DMS 273 (cell line): ENCODE measurements at regions not wholly inside any gene's neighbourhood (a gene's known extent, or its start where the extent isn't known, plus 50 kb on each side); places are given as distances from the start of the nearest gene placed in this dataset.
A peak's percentile ranks its signal among the peaks of the same experiment; 100 is the strongest.
"Not testable (repeated sequence)": the region's sequence is repeated elsewhere in the genome, so short reads cannot be mapped to it uniquely, and the experiment has no call there.

ENCODE experiments used
- DNase-seq: peaks from one replicate; lab custom pipeline; 2025; ENCODE audit not compliant: unreplicated experiment; lab: John Stamatoyannopoulos, UW

GRCh38 chr2:163122257-163122656 is 283.7 kb upstream of the KCNH7 start:
- DNase-seq: no peak

DNA sequence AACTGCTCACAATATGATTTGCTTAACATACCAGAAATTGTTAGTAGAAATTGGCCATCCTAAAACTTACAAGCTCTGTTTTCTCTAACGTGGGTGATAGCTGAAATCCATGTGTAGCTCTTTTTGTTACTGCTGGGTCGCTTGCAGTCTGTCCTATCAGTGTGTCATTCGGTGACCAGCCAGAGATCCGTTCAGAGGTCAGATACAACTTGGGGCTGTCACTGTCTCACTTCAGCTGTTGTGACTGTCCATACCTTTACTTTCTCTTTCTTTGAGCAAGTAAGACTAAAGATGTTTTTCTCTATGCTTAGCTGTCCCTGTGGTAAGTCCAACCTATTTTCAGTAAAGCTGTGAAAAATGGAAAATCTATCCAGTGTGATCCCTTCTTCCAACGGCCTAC is 282.9 kb upstream of the KCNH7 start:
- no peak for DNase-seq

GRCh38 chr2:163119966-163120365 is 281.4 kb upstream of the KCNH7 start:
- no peak for DNase-seq

DNA sequence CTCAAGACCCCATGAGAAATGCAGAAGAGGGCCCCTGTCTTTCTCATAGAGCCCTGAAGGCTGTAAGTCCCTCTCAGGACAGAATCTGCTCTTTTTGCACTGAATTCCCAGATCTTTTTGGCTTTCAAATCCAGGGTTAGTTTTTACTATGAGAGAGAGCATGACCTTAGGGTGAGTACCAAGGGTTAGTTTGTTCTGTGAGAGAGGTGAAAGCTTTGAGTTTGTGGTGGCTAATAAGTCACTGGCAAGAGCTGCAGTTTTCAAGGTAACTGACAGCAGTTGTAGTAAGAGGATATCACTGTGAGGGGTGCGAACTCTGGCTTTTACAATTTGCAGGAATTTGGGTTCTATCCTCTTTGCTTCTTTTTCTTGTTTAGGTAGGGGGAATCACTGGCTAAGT is 248.4 kb upstream of the KCNH7 start:
- no peak for DNase-seq

DNA sequence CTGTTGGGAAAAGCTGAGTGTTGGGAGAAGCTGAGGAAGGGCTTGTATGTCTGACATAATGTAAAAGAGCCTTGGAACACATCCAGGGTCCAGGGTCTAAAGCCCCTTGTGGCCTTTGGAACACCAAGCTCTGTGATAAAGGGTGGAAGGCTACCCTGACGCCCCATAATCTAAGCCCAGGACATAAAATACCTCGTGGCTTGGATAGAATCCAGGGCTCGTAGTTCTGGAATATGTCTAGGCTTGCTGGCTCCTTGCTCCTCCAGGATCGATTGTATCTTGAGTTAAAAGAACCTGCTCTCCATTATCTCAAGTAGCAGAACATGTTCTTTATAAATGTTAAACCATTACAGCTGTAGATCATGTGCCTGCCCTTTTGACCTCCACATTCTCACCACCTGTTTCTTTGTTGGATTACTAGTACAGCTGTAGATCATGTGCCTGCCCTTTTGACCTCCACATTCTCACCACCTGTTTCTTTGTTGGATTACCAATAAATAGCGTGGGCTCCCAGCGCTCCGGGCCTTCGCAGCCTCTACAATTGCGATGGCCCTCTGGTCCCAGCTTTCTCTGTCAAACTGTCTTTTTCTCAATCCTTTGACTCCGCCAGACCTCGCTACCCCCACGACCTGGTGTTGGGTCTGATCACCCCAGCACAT is 246.9 kb upstream of the KCNH7 start:
- peak; percentile 7 for DNase-seq

GRCh38 chr2:163081754-163082153 is 243.2 kb upstream of the KCNH7 start:
- DNase-seq: no peak

DNA sequence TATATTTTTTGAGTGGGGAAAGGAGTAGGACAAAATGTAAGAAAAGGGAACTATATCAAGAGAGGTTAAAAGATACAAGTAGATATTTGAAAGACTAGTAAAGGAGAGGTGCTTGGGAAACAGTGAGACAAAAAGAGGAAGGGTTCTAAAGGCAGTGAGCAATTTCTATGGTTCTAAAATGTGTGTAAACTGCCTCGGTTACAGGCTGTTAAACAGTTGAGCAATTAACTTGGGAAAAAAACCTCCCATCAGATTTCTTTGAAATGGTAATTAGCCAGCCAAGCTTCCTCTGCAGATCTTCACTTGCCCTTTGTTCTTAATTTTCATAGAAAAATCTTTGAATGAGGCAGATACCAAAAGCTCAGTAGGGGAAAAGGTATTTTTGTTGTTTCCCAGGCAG is 238.7 kb upstream of the KCNH7 start:
- DNase-seq: no peak

GRCh38 chr2:163066085-163066484 is 227.5 kb upstream of the KCNH7 start:
- no peak for DNase-seq

DNA sequence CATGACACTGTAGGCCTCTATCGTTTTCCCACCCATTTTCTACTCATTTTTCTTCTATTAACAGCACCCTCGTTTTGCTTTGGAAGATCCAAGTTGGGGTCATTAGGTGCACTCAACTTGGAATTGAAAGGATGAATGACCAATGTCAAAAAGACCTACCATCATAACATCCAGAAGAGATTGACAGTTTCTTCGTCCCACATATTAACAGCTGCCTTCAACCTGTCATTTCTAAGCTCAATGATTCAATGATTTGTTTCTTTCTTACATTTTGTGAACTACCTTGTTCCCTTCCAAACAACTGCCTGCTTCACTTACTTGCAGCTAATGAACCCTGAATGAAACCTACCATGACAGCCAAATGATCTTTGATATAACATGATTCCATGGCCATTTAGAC is 224.0 kb upstream of the KCNH7 start:
- DNase-seq: no peak

- DNase-seq: no peak
Observed at GRCh38 chr2:163046615-163047014, 208.0 kb upstream of the KCNH7 start.

- DNase-seq: no peak
Observed at GRCh38 chr2:163045830-163046229, 207.3 kb upstream of the KCNH7 start.

DNA sequence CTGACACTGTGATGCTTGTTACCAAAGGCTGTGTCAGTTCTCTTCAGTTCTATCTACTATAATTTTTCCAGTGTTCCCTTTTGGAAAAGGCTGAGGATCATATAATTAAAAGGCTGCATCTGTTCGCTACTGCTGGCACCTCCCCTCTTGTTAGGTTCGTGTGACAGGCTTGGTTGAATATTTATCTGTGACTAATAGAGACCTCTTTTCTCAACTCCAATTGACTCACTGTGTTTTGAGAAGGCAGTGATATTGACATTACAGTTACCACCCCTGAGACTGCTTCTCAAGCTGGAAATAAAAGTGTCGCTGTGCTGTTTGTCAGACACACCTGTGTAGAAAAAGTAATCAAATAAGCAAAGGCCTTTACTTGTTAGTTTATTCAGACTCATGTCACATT is 205.5 kb upstream of the KCNH7 start:
- DNase-seq: no peak

DNA sequence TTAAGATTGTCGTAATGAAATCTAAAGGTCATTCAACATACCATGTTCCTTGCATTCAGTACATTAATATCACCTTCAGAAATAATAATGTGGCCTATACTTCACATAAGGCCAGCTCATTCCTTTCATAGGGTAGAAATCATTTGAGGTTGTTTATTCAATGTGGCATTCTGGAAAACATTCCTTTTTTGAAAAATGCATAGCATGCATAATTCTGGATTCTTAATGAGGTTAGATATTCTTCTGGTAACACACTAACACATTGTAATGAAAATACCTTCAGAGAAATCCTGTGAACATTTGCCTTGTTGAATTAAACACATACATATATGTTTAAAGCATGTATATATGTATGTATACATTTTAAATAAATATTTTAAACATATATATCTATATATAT is 204.6 kb upstream of the KCNH7 start:
- no peak for DNase-seq

DNA sequence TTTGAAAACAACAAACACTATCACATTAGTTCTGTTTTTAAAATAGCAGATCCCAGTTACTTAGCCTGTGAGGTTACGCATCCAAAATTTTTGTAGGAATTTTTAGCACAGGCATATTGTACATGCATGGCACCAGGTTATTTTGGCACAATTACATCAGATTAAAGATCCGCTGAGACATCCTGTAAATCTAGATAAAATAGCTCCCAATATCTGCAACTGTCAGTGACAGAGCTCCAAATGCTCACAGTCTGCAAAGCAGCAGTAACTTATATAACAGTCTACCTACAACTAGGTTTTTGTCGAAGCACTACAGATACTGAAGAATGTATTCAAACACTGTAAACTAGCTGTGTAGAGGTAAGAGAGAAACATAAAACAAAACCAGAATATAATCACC is 200.7 kb upstream of the KCNH7 start:
- no peak for DNase-seq

- no peak for DNase-seq
Observed at GRCh38 chr2:163028807-163029206, 190.2 kb upstream of the KCNH7 start.

DNA sequence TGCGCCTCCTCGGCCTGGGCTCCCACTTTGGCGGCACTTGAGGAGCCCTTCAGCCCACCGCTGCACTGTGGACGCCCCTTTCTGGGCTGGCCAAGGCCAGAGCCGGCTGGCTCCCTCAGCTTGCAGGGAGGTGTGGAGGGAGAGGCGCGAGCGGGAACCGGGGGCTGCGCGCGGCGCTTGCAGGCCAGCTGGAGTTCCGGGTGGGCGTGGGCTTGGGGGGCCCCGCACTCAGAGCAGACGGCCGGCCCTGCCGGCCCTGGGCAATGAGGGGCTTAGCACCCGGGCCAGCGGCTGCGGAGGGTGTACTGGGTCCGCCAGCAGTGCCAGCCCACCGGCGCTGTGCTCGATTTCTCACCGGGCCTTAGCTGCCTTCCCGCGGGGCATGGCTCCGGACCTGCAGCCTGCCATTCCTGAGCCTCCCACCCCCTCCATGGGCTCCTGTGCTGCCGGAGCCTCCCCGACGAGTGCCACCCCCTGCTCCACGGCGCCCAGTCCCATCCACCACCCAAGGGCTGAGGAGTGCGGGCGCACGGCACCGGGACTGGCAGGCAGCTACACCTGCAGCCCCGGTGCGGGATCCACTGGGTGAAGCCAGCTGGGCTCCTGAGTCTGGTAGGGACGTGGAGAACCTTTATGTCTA is 187.7 kb upstream of the KCNH7 start:
- not testable (repeated sequence) for DNase-seq

GRCh38 chr2:163016882-163017281 is 178.3 kb upstream of the KCNH7 start:
- DNase-seq: not testable (repeated sequence)

- DNase-seq: no peak
Observed at GRCh38 chr2:163011000-163011399, 172.4 kb upstream of the KCNH7 start.

DNA sequence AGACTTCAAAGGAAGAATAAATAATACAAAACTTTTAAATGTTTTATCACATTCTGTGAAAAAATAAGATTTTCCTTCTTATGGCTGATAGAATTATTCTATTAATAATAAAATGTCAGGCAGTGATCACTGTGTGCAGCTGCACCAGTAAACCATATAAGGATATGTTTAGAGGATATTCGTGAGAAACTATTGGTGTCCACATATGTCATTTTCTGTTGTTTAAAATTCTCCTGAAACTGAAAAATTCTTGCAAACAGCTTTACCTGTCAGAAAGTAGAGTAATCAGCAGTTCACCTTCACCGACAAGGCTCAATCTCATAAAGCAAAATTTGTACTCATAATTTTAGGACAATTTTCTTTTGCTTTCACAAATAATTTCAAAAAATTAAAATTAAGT is 170.1 kb upstream of the KCNH7 start:
- no peak for DNase-seq

DNA sequence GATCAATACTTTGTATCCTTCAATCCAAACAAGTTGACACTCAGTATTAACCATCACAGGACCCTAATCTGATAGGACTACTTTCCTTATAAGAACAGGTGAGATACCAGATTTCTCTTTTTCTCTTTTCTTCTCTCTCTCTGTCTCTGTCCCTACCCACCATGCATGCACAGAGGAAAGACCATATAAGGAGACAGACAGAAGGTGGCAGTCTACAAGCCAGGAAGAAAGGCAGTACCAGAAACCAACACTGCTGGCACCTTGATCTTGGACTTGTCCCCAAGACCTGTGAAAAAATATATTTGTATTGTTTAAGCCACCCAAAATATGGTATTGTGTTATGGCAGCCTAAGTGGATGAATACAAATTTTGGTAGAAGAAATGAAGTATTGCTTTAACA is 156.2 kb upstream of the KCNH7 start:
- no peak for DNase-seq

DNA sequence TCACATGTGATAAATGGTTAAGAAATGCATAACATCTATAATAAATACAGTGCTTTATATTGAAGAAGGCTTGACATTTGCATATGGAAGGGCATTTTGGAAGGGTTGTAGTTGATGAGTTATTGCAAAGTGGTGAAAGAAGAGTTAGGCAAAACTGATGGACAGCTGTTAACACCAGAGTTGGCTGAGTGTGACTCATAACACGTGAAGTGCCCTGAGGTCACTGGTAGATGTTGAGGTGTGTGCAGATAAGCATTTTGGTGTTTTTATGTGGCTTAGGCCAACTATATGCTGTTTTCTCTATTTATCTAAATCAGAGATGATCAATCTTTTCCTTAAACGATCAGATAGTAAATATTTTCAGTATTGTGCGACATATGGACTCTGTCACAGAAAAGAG is 154.3 kb upstream of the KCNH7 start:
- DNase-seq: no peak

- peak; percentile 3 for DNase-seq
Observed at GRCh38 chr2:162989507-162989906, 150.9 kb upstream of the KCNH7 start.

- DNase-seq: peak; percentile 47
Observed at GRCh38 chr2:162974771-162975170, 136.2 kb upstream of the KCNH7 start.
